GM06990 (cell line): ENCODE measurements at regions not wholly inside any gene's neighbourhood (a gene's known extent, or its start where the extent isn't known, plus 50 kb on each side); places are given as distances from the start of the nearest gene placed in this dataset.

Experiments used
- DNase-seq: peaks from one replicate; pipeline ENCODE4 v3.0.0-alpha.2; 2011; ENCODE audit not compliant: insufficient read length; ENCODE audit errors: extremely low read depth
- H3K27me3 ChIP-seq: replicated peaks from 2 replicates; pipeline ENCODE4 v1.6.0; 2011; ENCODE audit warnings: low read length; ENCODE audit not compliant: control insufficient read depth, insufficient read depth
- H3K36me3 ChIP-seq: 2 replicates; pipeline ENCODE4 v1.5.1; 2011; ENCODE audit warnings: low read length; ENCODE audit not compliant: control insufficient read depth, insufficient read depth
- H3K4me3 ChIP-seq: replicated peaks from 2 replicates; pipeline ENCODE4 v1.5.1; 2011; ENCODE audit warnings: low read depth, mild to moderate bottlenecking, control low read depth, low read length
- CTCF ChIP-seq: IDR thresholded peaks from 2 replicates; pipeline ENCODE4 v1.5.1; 2011; ENCODE audit warnings: low read length, control low read depth, mild to moderate bottlenecking, inconsistent platforms; ENCODE audit not compliant: insufficient read depth, poor library complexity, severe bottlenecking

GRCh38 chr6:109897025-109897424 is 81.1 kb upstream of the GPR6 start:
- no peaks in the 10 kb centered on the region for H3K36me3 ChIP-seq
- no peak overlapping the region for H3K4me3 ChIP-seq
- TF ChIP-seq CTCF = no peak
- H3K27me3 ChIP-seq = no peaks in the 10 kb centered on the region
- DNase-seq = no peak

DNA sequence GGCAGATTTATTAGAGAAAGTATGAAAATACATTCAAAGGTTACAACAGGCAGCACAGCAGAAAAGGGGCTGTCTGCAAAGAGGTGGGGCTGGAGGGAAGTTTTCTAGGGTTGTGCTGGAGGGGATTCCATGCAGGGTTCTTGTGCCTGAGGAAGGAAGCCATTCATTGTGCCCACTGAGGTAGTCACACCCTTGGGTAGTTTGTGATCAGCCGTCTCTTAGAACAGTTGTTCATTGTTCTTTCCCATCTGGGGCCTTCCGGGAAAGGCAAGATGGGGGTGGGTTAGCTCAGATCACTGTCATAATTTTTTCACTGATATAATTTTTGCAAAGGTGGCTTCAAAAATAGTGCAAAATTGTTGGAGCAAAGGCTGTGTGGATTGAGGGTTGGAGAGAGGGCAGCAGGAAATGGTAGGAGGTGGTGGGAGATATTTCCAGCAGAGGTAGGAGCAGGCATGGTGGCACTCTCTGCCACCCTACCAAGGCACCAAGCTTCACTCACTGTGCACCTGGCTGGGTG is 80.5 kb upstream of the GPR6 start:
- Histone ChIP-seq H3K36me3 (no peaks in the 10 kb centered on the region), H3K4me3 (no peak overlapping the region), H3K27me3 (no peaks in the 10 kb centered on the region)
- TF ChIP-seq CTCF = no peak
- no peak for DNase-seq

GRCh38 chr6:109901976-109902375 is 76.1 kb upstream of the GPR6 start:
- Histone ChIP-seq H3K36me3 (no peaks in the 10 kb centered on the region), H3K27me3 (no peaks in the 10 kb centered on the region; the same call in 1 of the 2 replicates), H3K4me3 (no peak overlapping the region)
- no peak for TF ChIP-seq CTCF
- DNase-seq = no peak

DNA sequence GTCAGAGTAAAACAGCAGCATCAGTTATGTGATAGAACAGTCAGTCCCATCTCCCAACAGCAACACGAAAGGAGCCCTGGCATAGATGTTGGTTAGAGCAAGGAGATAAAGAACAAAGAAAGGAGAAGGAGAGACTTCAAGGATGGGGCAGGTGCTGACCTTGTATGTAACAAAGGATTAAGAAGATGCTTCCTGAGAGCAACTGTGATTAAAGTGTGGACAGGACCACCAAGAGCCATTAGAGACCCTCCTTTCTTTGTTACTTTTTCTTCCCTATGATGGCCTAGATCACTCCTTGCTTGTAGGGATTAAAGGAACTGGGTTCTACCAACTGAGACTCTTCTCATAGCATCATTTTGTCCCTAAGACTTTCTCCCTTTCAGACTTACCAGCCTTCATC is 75.2 kb upstream of the GPR6 start:
- DNase-seq = no peak
- TF ChIP-seq CTCF = no peak
- Histone ChIP-seq H3K36me3 (no peaks in the 10 kb centered on the region), H3K27me3 (no peaks in the 10 kb centered on the region; the same call in 1 of the 2 replicates), H3K4me3 (no peak overlapping the region)

DNA sequence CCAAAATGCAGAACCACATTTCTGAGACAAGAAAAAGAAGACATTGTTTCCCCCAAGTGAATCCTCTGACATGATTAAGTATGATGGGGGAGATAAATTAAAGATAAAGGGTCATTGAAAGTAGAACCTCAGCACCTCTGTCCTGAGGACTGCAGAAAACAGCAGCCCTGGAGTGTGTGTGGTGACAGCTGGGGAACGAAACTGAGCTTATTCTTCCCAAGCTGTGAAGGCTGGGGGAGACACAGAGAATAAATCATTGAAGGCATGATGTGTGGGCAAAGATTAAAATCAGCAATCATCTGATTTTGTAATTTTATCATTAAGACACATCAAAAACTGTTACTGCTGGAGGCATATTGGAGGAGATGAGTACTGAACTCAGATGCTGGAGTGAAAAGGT is 67.5 kb upstream of the GPR6 start:
- Histone ChIP-seq H3K36me3 (no peaks in the 10 kb centered on the region), H3K27me3 (no peaks in the 10 kb centered on the region; the same call in none of the 2 replicates), H3K4me3 (no peak overlapping the region)
- no peak for DNase-seq
- TF ChIP-seq CTCF = no peak

- DNase-seq = no peak
- Histone ChIP-seq H3K36me3 (no peaks in the 10 kb centered on the region), H3K27me3 (no peaks in the 10 kb centered on the region; the same call in none of the 2 replicates), H3K4me3 (no peak overlapping the region)
- TF ChIP-seq CTCF = no peak
Observed at GRCh38 chr6:109912118-109912517, 66.0 kb upstream of the GPR6 start.
